ENCODE measurements at regions not wholly inside any gene's neighbourhood (a gene's known extent, or its start where the extent isn't known, plus 50 kb on each side); places are given as distances from the start of the nearest gene placed in this dataset.

- intact Hi-C loops (cut with micrococcal nuclease): no loop called here
- no peak overlapping the region for H3K27ac Mint-ChIP-seq
- Histone ChIP-seq H3K9ac (ENCODE audit: insufficient read depth, low read length, poor library complexity, severe bottlenecking) (no peak overlapping the region), H3K9me3 (replicated peaks in 1 of 2; ENCODE audit: control insufficient read depth in 1 of 2, insufficient read depth in 1 of 2, low read length in 2 of 2) (no peaks in the 10 kb centered on the region), H3K4me2 (replicated peaks; ENCODE audit: extremely low read depth, low read length, poor library complexity, severe bottlenecking) (no peak overlapping the region), H3K4me1 (ENCODE audit: control insufficient read depth in 1 of 2, insufficient read depth in 2 of 2, low read length in 2 of 2) (no peaks in the 10 kb centered on the region), H3K36me3 (replicated peaks in 1 of 2; ENCODE audit: control insufficient read depth in 1 of 2, insufficient read depth in 2 of 2, low read length in 2 of 2) (no peaks in the 10 kb centered on the region), H3K27me3 (ENCODE audit: control insufficient read depth in 2 of 2, insufficient read depth in 2 of 2, low read length in 2 of 2) (no peaks in the 10 kb centered on the region), H4K20me1 (ENCODE audit: insufficient read depth, low read length) (no peaks in the 10 kb centered on the region), H2AFZ (ENCODE audit: insufficient read depth, low read depth, low read length, poor library complexity, severe bottlenecking) (no peak overlapping the region), H3K79me2 (ENCODE audit: insufficient read depth, low read length) (no peaks in the 10 kb centered on the region), H3K27ac (ENCODE audit: low read depth in 1 of 2, low read length in 2 of 2) (no peak overlapping the region), H3K4me3 (replicated peaks in 1 of 3; ENCODE audit: low read depth in 2 of 3, low read length in 3 of 3) (no peak overlapping the region)
- H3K4me1 Mint-ChIP-seq: no peaks in the 10 kb centered on the region
- 86% methylated on average over 1 of the region's 1 CpG for WGBS (ENCODE audit: insufficient coverage)
- no peak overlapping the region for H3K4me3 Mint-ChIP-seq
- no peaks in the 10 kb centered on the region for H3K36me3 Mint-ChIP-seq
- H3K27me3 Mint-ChIP-seq (ENCODE audit: low read depth in 3 of 3): peaks cover 0 to 6% (median 3%) of the 10 kb centered on the region in 3 donors
- H3K9me3 Mint-ChIP-seq: no peaks in the 10 kb centered on the region
- DNase-seq: no peak
- no peak for TF ChIP-seq CTCF (IDR thresholded peaks at IDR 0.05)
These were observed 219.7 kb upstream of the SPRED2 start for GRCh38 chr2:65652066-65652465.

DNA sequence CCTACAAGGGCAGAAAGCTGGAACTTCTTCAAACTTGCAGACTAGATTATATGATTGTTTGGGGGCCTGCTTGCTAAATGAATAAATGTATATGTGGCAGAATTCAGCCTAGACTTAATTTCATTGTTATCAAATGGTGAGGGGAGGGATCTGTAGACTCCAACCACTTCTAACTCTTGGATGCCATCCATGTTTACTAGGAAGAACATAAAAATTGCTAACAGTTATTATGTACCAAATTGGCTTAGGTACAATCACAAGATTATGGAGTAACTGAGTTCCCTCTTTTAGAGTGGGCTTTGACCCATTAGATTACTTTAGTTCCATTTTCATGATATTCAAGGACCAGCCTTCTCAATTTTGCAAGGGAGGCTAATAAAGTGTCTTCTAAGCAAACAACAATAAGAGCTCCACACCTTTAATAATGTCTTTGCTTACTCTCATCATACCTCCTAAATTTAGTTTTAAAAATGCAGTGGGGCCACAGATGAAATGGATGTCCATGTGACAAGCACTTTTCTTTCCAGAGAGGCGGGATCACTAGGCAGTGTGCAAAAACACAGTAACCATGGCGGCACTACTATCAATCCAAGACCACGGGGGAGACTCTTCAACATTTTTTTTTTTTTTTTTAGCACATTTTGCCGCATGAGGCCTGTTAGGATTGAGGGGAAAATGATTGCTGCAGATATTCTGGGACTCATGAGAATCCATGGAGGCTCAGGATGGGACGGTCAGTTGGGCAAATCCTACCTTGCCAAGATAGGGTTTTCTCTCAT lies 217.6 kb upstream of the SPRED2 start:
- Histone ChIP-seq H3K4me1 (ENCODE audit: control insufficient read depth in 1 of 2, insufficient read depth in 2 of 2, low read length in 2 of 2) (no peaks in the 10 kb centered on the region), H3K79me2 (ENCODE audit: insufficient read depth, low read length) (no peaks in the 10 kb centered on the region), H3K4me3 (replicated peaks in 1 of 3; ENCODE audit: low read depth in 2 of 3, low read length in 3 of 3) (no peak overlapping the region), H3K9ac (ENCODE audit: insufficient read depth, low read length, poor library complexity, severe bottlenecking) (no peak overlapping the region), H2AFZ (ENCODE audit: insufficient read depth, low read depth, low read length, poor library complexity, severe bottlenecking) (no peak overlapping the region), H3K4me2 (replicated peaks; ENCODE audit: extremely low read depth, low read length, poor library complexity, severe bottlenecking) (no peak overlapping the region), H3K27me3 (ENCODE audit: control insufficient read depth in 2 of 2, insufficient read depth in 2 of 2, low read length in 2 of 2) (no peaks in the 10 kb centered on the region), H3K36me3 (replicated peaks in 1 of 2; ENCODE audit: control insufficient read depth in 1 of 2, insufficient read depth in 2 of 2, low read length in 2 of 2) (no peaks in the 10 kb centered on the region), H3K9me3 (replicated peaks in 1 of 2; ENCODE audit: control insufficient read depth in 1 of 2, insufficient read depth in 1 of 2, low read length in 2 of 2) (no peaks in the 10 kb centered on the region), H3K27ac (ENCODE audit: low read depth in 1 of 2, low read length in 2 of 2) (no peak overlapping the region), H4K20me1 (ENCODE audit: insufficient read depth, low read length) (no peaks in the 10 kb centered on the region)
- Mint-ChIP-seq H3K27ac (no peak overlapping the region), H3K36me3 (no peaks in the 10 kb centered on the region), H3K4me3 (no peak overlapping the region), H3K9me3 (no peaks in the 10 kb centered on the region), H3K27me3 (ENCODE audit: low read depth in 3 of 3) (peaks cover 0 to 6% (median 3%) of the 10 kb centered on the region in 3 donors), H3K4me1 (no peaks in the 10 kb centered on the region)
- intact Hi-C loops (cut with micrococcal nuclease): no loop called here
- WGBS (ENCODE audit: insufficient coverage): no CpG with 5 or more reads among the region's 5 CpGs
- DNase-seq: no peak
- TF ChIP-seq CTCF (IDR thresholded peaks at IDR 0.05): no peak

Measured in CD14-positive monocyte (primary cell).